PC-9 (cell line): ENCODE measurements at regions not wholly inside any gene's neighbourhood (a gene's known extent, or its start where the extent isn't known, plus 50 kb on each side); places are given as distances from the start of the nearest gene placed in this dataset.

Experiments
- BruUV-seq: library from RNA; stranded (reverse); fragments of 400-500 nt; replicated peaks from 2 replicates; lab custom pipeline; 2021; lab: Mats Ljungman, UMichigan
- CTCF ChIA-PET: fragments of 300-600 bp; sonication (Branson Sonifier 250); formaldehyde crosslinking; loops from one replicate; lab custom pipeline; 2022; ENCODE audit warnings: antibody characterized with exemption; lab: Charles Lee
- POLR2A ChIA-PET: fragments of 300-600 bp; sonication (Branson Sonifier 250); formaldehyde crosslinking; loops from one replicate; lab custom pipeline; 2022; ENCODE audit warnings: antibody characterized with exemption; ENCODE audit not compliant: unreplicated experiment; lab: Charles Lee
- DNase-seq, 2 experiments: peaks; one replicate each; pipeline versions ENCODE4 v3.0.0 to v3.0.0-alpha.2; 2015 to 2022; ENCODE audit warnings: mixed read lengths in 1 of 2
- H2AFZ ChIP-seq: fragments of 200-600 bp; sonication (generic); 2 replicates; pipeline ENCODE4 v1.8.1; 2017; ENCODE audit warnings: antibody characterized with exemption
- H3F3A ChIP-seq: fragments of 200-600 bp; sonication (generic); 2 replicates; pipeline ENCODE4 v1.8.1; 2017; ENCODE audit warnings: antibody characterized with exemption, mild to moderate bottlenecking, low read depth; ENCODE audit not compliant: insufficient read depth
- H3K27ac ChIP-seq: fragments of 200-600 bp; sonication (generic); 2 replicates; pipeline ENCODE4 v1.6.1; 2016; ENCODE audit warnings: mixed run types
- H3K27me3 ChIP-seq: fragments of 200-600 bp; sonication (generic); 2 replicates; pipeline ENCODE4 v1.6.1; 2016; ENCODE audit warnings: low read depth, mixed run types; ENCODE audit not compliant: insufficient read depth
- H3K36me3 ChIP-seq: fragments of 200-600 bp; sonication (generic); 2 replicates; pipeline ENCODE4 v1.6.1; 2016; ENCODE audit warnings: low read depth, mixed run types
- H3K4me1 ChIP-seq: fragments of 200-600 bp; sonication (generic); replicated peaks from 2 replicates; pipeline ENCODE4 v1.6.1; 2016; ENCODE audit warnings: mixed run types; ENCODE audit not compliant: insufficient read depth
- H3K4me2 ChIP-seq: fragments of 200-600 bp; sonication (generic); 2 replicates; pipeline ENCODE4 v1.6.1; 2017; ENCODE audit warnings: mixed run types
- H3K4me3 ChIP-seq: fragments of 200-600 bp; sonication (generic); 2 replicates; pipeline ENCODE4 v1.6.1; 2016; ENCODE audit warnings: mixed run types
- H3K79me2 ChIP-seq: fragments of 200-600 bp; sonication (generic); 2 replicates; pipeline ENCODE4 v1.6.1; 2017; ENCODE audit warnings: low read depth, mixed run types
- H3K9me2 ChIP-seq: fragments of 200-600 bp; sonication (generic); 2 replicates; pipeline ENCODE4 v1.8.1; 2017; ENCODE audit warnings: mild to moderate bottlenecking; ENCODE audit not compliant: insufficient read depth
- H3K9me3 ChIP-seq: fragments of 200-600 bp; sonication (generic); 2 replicates; pipeline ENCODE4 v1.8.1; 2016; ENCODE audit warnings: low read depth; ENCODE audit not compliant: insufficient read depth
- H4K20me1 ChIP-seq: fragments of 200-600 bp; sonication (generic); 2 replicates; pipeline ENCODE4 v1.8.1; 2017; ENCODE audit not compliant: insufficient read depth
- CTCF ChIP-seq: fragments of 200-600 bp; sonication (generic); conservative IDR thresholded peaks from 2 replicates; pipeline ENCODE4 v1.6.1; 2017; ENCODE audit warnings: mixed run types, antibody characterized with exemption, mild to moderate bottlenecking, moderate library complexity
- EZH2 ChIP-seq: fragments of 200-600 bp; sonication (generic); IDR thresholded peaks from 2 replicates; pipeline ENCODE4 v1.8.0; 2017; ENCODE audit warnings: antibody characterized with exemption, low read depth
- intact Hi-C: fragments of 100-400 bp; cut with micrococcal nuclease; formaldehyde crosslinking; loops from one replicate; pipeline ENCODE4 v1.10.0; 2022; ENCODE audit not compliant: unreplicated experiment

GRCh38 chr2:226483143-226483542 is 316.5 kb downstream of the IRS1 start:
- Histone ChIP-seq H3K4me3 (no peak overlapping the region), H3K4me1 (peaks cover 27% of the 10 kb centered on the region)
- POLR2A ChIA-PET = interaction anchor here (0.6 to 0.7 kb wide), 2 partner anchors 32 to 1277 kb away, joined by 3 read pairs; no protein-coding TSS in a partner anchor

GRCh38 chr2:226478109-226478809 is 321.4 kb downstream of the IRS1 start:
- peaks cover 3% of the 10 kb centered on the region; the same call in 1 of the 2 replicates for H3F3A ChIP-seq
- intact Hi-C loops = loop anchor here (1.0 to 10.0 kb wide), 11 partner anchors 51 to 589 kb away; partner anchors contain the start of gene IRS1
- POLR2A ChIA-PET = interaction anchor here (0.6 to 1.0 kb wide), 7 partner anchors 67 to 674 kb away, joined by 3 to 7 read pairs (median 4); no protein-coding TSS in a partner anchor
- no peaks in the 10 kb centered on the region for H3K27me3 ChIP-seq
- H3K4me1 ChIP-seq = peaks cover 24% of the 10 kb centered on the region
- H3K79me2 ChIP-seq = no peaks in the 10 kb centered on the region
- CTCF ChIA-PET = interaction anchor here (0.6 to 1.3 kb wide), 5 partner anchors 54 to 322 kb away, joined by 3 to 6 read pairs (median 3); no protein-coding TSS in a partner anchor
- peak; percentile 48 to 77 for DNase-seq
- H2AFZ ChIP-seq = no peak overlapping the region
- H3K36me3 ChIP-seq = no peaks in the 10 kb centered on the region
- TF ChIP-seq CTCF = no peak
- TF ChIP-seq EZH2 = no peak
- H3K27ac ChIP-seq = no peak overlapping the region
- H3K4me2 ChIP-seq = no peak overlapping the region
- no peak overlapping the region for H3K4me3 ChIP-seq
- no peaks in the 10 kb centered on the region; the same call in 1 of the 2 replicates for H4K20me1 ChIP-seq
- H3K9me2 ChIP-seq = no peaks in the 10 kb centered on the region
- BruUV-seq = no TSS peak
- H3K9me3 ChIP-seq = peaks cover 10% of the 10 kb centered on the region; the same call in 1 of the 2 replicates

More at GRCh38 chr2:226483143-226483542, 316.5 kb downstream of the IRS1 start:
- Histone ChIP-seq H3K9me3 (0 out of 2 replicates have a peak, but pooled peaks cover 4% of the 10 kb centered on the region), H3F3A (no peaks in the 10 kb centered on the region; the same call in 1 of the 2 replicates), H2AFZ (no peak overlapping the region), H3K9me2 (no peaks in the 10 kb centered on the region), H3K27ac (no peak overlapping the region), H4K20me1 (no peaks in the 10 kb centered on the region), H3K79me2 (no peaks in the 10 kb centered on the region), H3K4me2 (no peak overlapping the region), H3K27me3 (no peaks in the 10 kb centered on the region), H3K36me3 (no peaks in the 10 kb centered on the region)
- TF ChIP-seq EZH2 (no peak), CTCF (no peak)
- BruUV-seq = no TSS peak
- intact Hi-C loops = no loop called here
- peak in 1 of 2 experiments; percentile 39 for DNase-seq
- CTCF ChIA-PET = interaction anchor here (0.6 to 1.3 kb wide), 2 partner anchors 156 to 319 kb away, joined by 3 to 10 read pairs; no protein-coding TSS in a partner anchor

GRCh38 chr2:226477221-226478108 is 322.2 kb downstream of the IRS1 start:
- Histone ChIP-seq H3K9me2 (no peaks in the 10 kb centered on the region), H3F3A (peaks cover 3% of the 10 kb centered on the region; the same call in 1 of the 2 replicates), H3K27me3 (no peaks in the 10 kb centered on the region), H3K4me1 (peaks cover 21% of the 10 kb centered on the region), H3K4me2 (no peak overlapping the region), H3K36me3 (no peaks in the 10 kb centered on the region), H4K20me1 (no peaks in the 10 kb centered on the region; the same call in 1 of the 2 replicates), H3K27ac (no peak overlapping the region), H3K79me2 (no peaks in the 10 kb centered on the region), H2AFZ (no peak overlapping the region), H3K4me3 (no peak overlapping the region), H3K9me3 (peaks cover 15% of the 10 kb centered on the region; the same call in 1 of the 2 replicates)
- no peak for DNase-seq
- CTCF ChIA-PET = interaction anchor here (0.6 to 1.3 kb wide), 3 partner anchors 54 to 196 kb away, joined by 3 to 4 read pairs (median 3); no protein-coding TSS in a partner anchor
- TF ChIP-seq EZH2 (no peak), CTCF (no peak)
- no TSS peak for BruUV-seq
- POLR2A ChIA-PET = interaction anchor here (0.6 kb wide), 8 partner anchors 173 to 771 kb away, joined by 3 to 7 read pairs (median 4); no protein-coding TSS in a partner anchor
- intact Hi-C loops = loop anchor here (1.0 to 10.0 kb wide), 11 partner anchors 51 to 588 kb away; partner anchors contain the start of gene IRS1
